ENCODE measurements at regions not wholly inside any gene's neighbourhood (a gene's known extent, or its start where the extent isn't known, plus 50 kb on each side); places are given as distances from the start of the nearest gene placed in this dataset.

GRCh38 chr18:74023220-74023619, 124.4 kb downstream of the FBXO15 start:
- Mint-ChIP-seq H3K4me3 (no peak overlapping the region), H3K9me3 (peaks cover 0 to 5% (median 0%) of the 10 kb centered on the region in 5 donors), H3K4me1 (no peaks in the 10 kb centered on the region), H3K27me3 (peaks cover 9 to 55% of the 10 kb centered on the region in 2 donors), H3K36me3 (no peaks in the 10 kb centered on the region), H3K27ac (no peak overlapping the region)
- DNase-seq = no peak
- no peaks in the 10 kb centered on the region for H3K9me3 ChIP-seq (ENCODE audit: low read length)
- ChIA-PET POLR2A (no interaction called here), CTCF (no interaction called here)
- no peaks in the 10 kb centered on the region for H3K36me3 ChIP-seq (ENCODE audit: insufficient read depth, low read length)
- no peaks in the 10 kb centered on the region for H3K4me1 ChIP-seq (ENCODE audit: insufficient read depth, low read length)
- H3K27me3 ChIP-seq (ENCODE audit: insufficient read depth, low read length, poor library complexity, severe bottlenecking) = peaks cover 4% of the 10 kb centered on the region
- no peak overlapping the region for H3K27ac ChIP-seq (ENCODE audit: low read depth, low read length)
- H3K4me3 ChIP-seq (ENCODE audit: low read length) = no peak overlapping the region

- Mint-ChIP-seq H3K36me3 (no peaks in the 10 kb centered on the region), H3K4me1 (no peaks in the 10 kb centered on the region), H3K27ac (no peak overlapping the region), H3K4me3 (no peak overlapping the region), H3K9me3 (no peaks in the 10 kb centered on the region), H3K27me3 (peaks cover 9 to 45% of the 10 kb centered on the region in 2 donors)
- Histone ChIP-seq H3K4me3 (ENCODE audit: low read length) (no peak overlapping the region), H3K4me1 (ENCODE audit: insufficient read depth, low read length) (no peaks in the 10 kb centered on the region), H3K9me3 (ENCODE audit: low read length) (no peaks in the 10 kb centered on the region), H3K36me3 (ENCODE audit: insufficient read depth, low read length) (no peaks in the 10 kb centered on the region), H3K27me3 (ENCODE audit: insufficient read depth, low read length, poor library complexity, severe bottlenecking) (peaks cover 4% of the 10 kb centered on the region), H3K27ac (ENCODE audit: low read depth, low read length) (no peak overlapping the region)
- POLR2A ChIA-PET = no interaction called here
- no peak for DNase-seq
- CTCF ChIA-PET = no interaction called here
Observed at GRCh38 chr18:74019864-74020263, 127.8 kb downstream of the FBXO15 start.

- H3K27ac ChIP-seq (ENCODE audit: low read depth, low read length) = no peak overlapping the region
- H3K27me3 Mint-ChIP-seq = peaks cover 4 to 13% of the 10 kb centered on the region in 2 donors
- POLR2A ChIA-PET = no interaction called here
- no peak overlapping the region for H3K4me3 Mint-ChIP-seq
- CTCF ChIA-PET = no interaction called here
- no peak overlapping the region for H3K27ac Mint-ChIP-seq
- no peaks in the 10 kb centered on the region for H3K36me3 ChIP-seq (ENCODE audit: insufficient read depth, low read length)
- peaks cover 3% of the 10 kb centered on the region for H3K27me3 ChIP-seq (ENCODE audit: insufficient read depth, low read length, poor library complexity, severe bottlenecking)
- no peaks in the 10 kb centered on the region for H3K4me1 ChIP-seq (ENCODE audit: insufficient read depth, low read length)
- no peaks in the 10 kb centered on the region for H3K4me1 Mint-ChIP-seq
- H3K9me3 Mint-ChIP-seq = no peaks in the 10 kb centered on the region
- no peak overlapping the region for H3K4me3 ChIP-seq (ENCODE audit: low read length)
- no peaks in the 10 kb centered on the region for H3K9me3 ChIP-seq (ENCODE audit: low read length)
- H3K36me3 Mint-ChIP-seq = no peaks in the 10 kb centered on the region
- no peak for DNase-seq
Observed at GRCh38 chr18:74013955-74014354, 133.7 kb downstream of the FBXO15 start.

GRCh38 chr18:74012954-74013630, 134.5 kb downstream of the FBXO15 start:
- no peak for DNase-seq
- H3K9me3 ChIP-seq (ENCODE audit: low read length) = no peaks in the 10 kb centered on the region
- H3K27me3 Mint-ChIP-seq = peaks cover 3 to 9% of the 10 kb centered on the region in 2 donors
- no peaks in the 10 kb centered on the region for H3K36me3 Mint-ChIP-seq
- no peaks in the 10 kb centered on the region for H3K4me1 Mint-ChIP-seq
- H3K27ac Mint-ChIP-seq = no peak overlapping the region
- ChIA-PET POLR2A (no interaction called here), CTCF (no interaction called here)
- H3K36me3 ChIP-seq (ENCODE audit: insufficient read depth, low read length) = no peaks in the 10 kb centered on the region
- no peak overlapping the region for H3K4me3 Mint-ChIP-seq
- no peak overlapping the region for H3K27ac ChIP-seq (ENCODE audit: low read depth, low read length)
- H3K4me3 ChIP-seq (ENCODE audit: low read length) = no peak overlapping the region
- no peaks in the 10 kb centered on the region for H3K4me1 ChIP-seq (ENCODE audit: insufficient read depth, low read length)
- H3K9me3 Mint-ChIP-seq = peaks cover 0 to 3% (median 0%) of the 10 kb centered on the region in 5 donors
- no peaks in the 10 kb centered on the region for H3K27me3 ChIP-seq (ENCODE audit: insufficient read depth, low read length, poor library complexity, severe bottlenecking)

- H3K36me3 Mint-ChIP-seq = no peaks in the 10 kb centered on the region
- peaks cover 0 to 3% (median 0%) of the 10 kb centered on the region in 5 donors for H3K9me3 Mint-ChIP-seq
- DNase-seq = no peak
- ChIA-PET CTCF (no interaction called here), POLR2A (no interaction called here)
- H3K4me3 Mint-ChIP-seq = no peak overlapping the region
- Histone ChIP-seq H3K9me3 (ENCODE audit: low read length) (no peaks in the 10 kb centered on the region), H3K4me3 (ENCODE audit: low read length) (no peak overlapping the region), H3K27me3 (ENCODE audit: insufficient read depth, low read length, poor library complexity, severe bottlenecking) (no peaks in the 10 kb centered on the region), H3K36me3 (ENCODE audit: insufficient read depth, low read length) (no peaks in the 10 kb centered on the region), H3K4me1 (ENCODE audit: insufficient read depth, low read length) (no peaks in the 10 kb centered on the region), H3K27ac (ENCODE audit: low read depth, low read length) (no peak overlapping the region)
- H3K4me1 Mint-ChIP-seq = no peaks in the 10 kb centered on the region
- peaks cover 2 to 3% of the 10 kb centered on the region in 2 donors for H3K27me3 Mint-ChIP-seq
- H3K27ac Mint-ChIP-seq = no peak overlapping the region
Observed at GRCh38 chr18:74006143-74006542, 141.5 kb downstream of the FBXO15 start.

- Histone ChIP-seq H3K27ac (ENCODE audit: low read depth, low read length) (no peak overlapping the region), H3K4me3 (ENCODE audit: low read length) (no peak overlapping the region), H3K4me1 (ENCODE audit: insufficient read depth, low read length) (no peaks in the 10 kb centered on the region), H3K9me3 (ENCODE audit: low read length) (no peaks in the 10 kb centered on the region), H3K27me3 (ENCODE audit: insufficient read depth, low read length, poor library complexity, severe bottlenecking) (no peaks in the 10 kb centered on the region), H3K36me3 (ENCODE audit: insufficient read depth, low read length) (no peaks in the 10 kb centered on the region)
- ChIA-PET CTCF (no interaction called here), POLR2A (no interaction called here)
- Mint-ChIP-seq H3K4me1 (no peaks in the 10 kb centered on the region), H3K27ac (no peak overlapping the region), H3K4me3 (no peak overlapping the region), H3K9me3 (peaks cover 0 to 3% (median 0%) of the 10 kb centered on the region in 5 donors), H3K36me3 (no peaks in the 10 kb centered on the region), H3K27me3 (peaks cover 2 to 3% of the 10 kb centered on the region in 2 donors)
- DNase-seq = no peak
Observed at GRCh38 chr18:74005320-74006109, 142.1 kb downstream of the FBXO15 start.

- DNase-seq = no peak
- H3K27me3 ChIP-seq (ENCODE audit: insufficient read depth, low read length, poor library complexity, severe bottlenecking) = no peaks in the 10 kb centered on the region
- no peaks in the 10 kb centered on the region for H3K9me3 ChIP-seq (ENCODE audit: low read length)
- H3K4me3 ChIP-seq (ENCODE audit: low read length) = no peak overlapping the region
- peaks cover 0 to 2% (median 0%) of the 10 kb centered on the region in 3 donors for H3K36me3 Mint-ChIP-seq
- peaks cover 3 to 4% (median 4%) of the 10 kb centered on the region in 5 donors for H3K9me3 Mint-ChIP-seq
- ChIA-PET CTCF (no interaction called here), POLR2A (no interaction called here)
- H3K27me3 Mint-ChIP-seq = peaks cover 0 to 5% of the 10 kb centered on the region in 2 donors
- H3K36me3 ChIP-seq (ENCODE audit: insufficient read depth, low read length) = no peaks in the 10 kb centered on the region
- H3K27ac ChIP-seq (ENCODE audit: low read depth, low read length) = no peak overlapping the region
- H3K4me1 ChIP-seq (ENCODE audit: insufficient read depth, low read length) = no peaks in the 10 kb centered on the region
- no peaks in the 10 kb centered on the region for H3K4me1 Mint-ChIP-seq
- no peak overlapping the region for H3K27ac Mint-ChIP-seq
- H3K4me3 Mint-ChIP-seq = no peak overlapping the region
Observed at GRCh38 chr18:73992242-73993022, 155.2 kb downstream of the FBXO15 start.

GRCh38 chr18:73991570-73991969, 156.1 kb downstream of the FBXO15 start:
- H3K27ac ChIP-seq (ENCODE audit: low read depth, low read length) = no peak overlapping the region
- Mint-ChIP-seq H3K4me1 (no peaks in the 10 kb centered on the region), H3K27me3 (peaks cover 0 to 5% of the 10 kb centered on the region in 2 donors), H3K27ac (no peak overlapping the region), H3K9me3 (peaks cover 3 to 5% (median 4%) of the 10 kb centered on the region in 5 donors), H3K4me3 (no peak overlapping the region), H3K36me3 (peaks cover 0 to 2% (median 0%) of the 10 kb centered on the region in 3 donors)
- H3K4me1 ChIP-seq (ENCODE audit: insufficient read depth, low read length) = no peaks in the 10 kb centered on the region
- no peaks in the 10 kb centered on the region for H3K9me3 ChIP-seq (ENCODE audit: low read length)
- ChIA-PET CTCF (no interaction called here), POLR2A (no interaction called here)
- no peak for DNase-seq
- H3K36me3 ChIP-seq (ENCODE audit: insufficient read depth, low read length) = no peaks in the 10 kb centered on the region
- H3K4me3 ChIP-seq (ENCODE audit: low read length) = no peak overlapping the region
- H3K27me3 ChIP-seq (ENCODE audit: insufficient read depth, low read length, poor library complexity, severe bottlenecking) = no peaks in the 10 kb centered on the region
